Stimulated activated CD8-positive, alpha-beta memory T cell treated with anti-CD3 and anti-CD28 coated beads, Interleukin-15, amount 100 ng/mL, for 1 hour (primary cell): ENCODE measurements at regions not wholly inside any gene's neighbourhood (a gene's known extent, or its start where the extent isn't known, plus 50 kb on each side); places are given as distances from the start of the nearest gene placed in this dataset.

Experiments
- DNase-seq: peaks from one replicate; pipeline ENCODE4 v3.0.0-alpha.2; 2020; ENCODE audit warnings: low read depth

DNA sequence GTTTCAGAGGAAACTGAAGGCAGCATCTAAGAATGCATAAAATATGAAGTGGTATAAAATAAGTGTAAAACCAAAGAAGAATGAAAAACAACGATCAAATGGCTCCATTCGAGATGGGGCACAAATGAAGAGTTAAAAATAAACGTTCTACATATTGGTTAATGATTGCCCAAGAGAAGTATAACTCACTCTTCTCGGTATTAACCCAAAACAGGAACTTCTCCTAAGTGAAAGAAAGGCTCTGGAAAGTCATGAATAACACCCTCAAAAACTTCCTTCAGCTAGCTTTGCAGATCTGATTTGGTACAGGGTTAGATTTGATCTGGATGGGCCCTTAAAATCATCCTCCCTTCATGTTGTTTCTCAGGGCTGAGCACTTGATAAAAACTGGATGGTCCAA is 94.3 kb upstream of the ADO start:
- no peak for DNase-seq

DNA sequence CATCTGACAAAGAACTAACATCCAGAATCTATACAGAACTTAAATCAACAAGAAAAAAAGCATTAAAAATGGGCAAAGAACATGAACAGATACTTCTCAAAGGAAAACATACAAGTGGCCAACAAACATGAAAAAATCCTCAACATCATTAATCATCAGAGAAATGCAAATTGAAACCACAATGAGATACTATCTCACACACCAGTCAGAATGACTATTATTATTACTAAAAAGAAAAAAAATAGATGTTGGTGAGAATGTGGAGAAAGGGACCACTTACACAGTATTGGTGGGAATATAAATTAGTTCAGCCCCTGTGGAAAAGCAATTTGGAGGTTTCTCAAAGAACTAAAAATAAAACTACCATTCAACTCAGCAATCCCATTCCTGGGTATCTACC is 89.1 kb upstream of the ADO start:
- no peak for DNase-seq

DNA sequence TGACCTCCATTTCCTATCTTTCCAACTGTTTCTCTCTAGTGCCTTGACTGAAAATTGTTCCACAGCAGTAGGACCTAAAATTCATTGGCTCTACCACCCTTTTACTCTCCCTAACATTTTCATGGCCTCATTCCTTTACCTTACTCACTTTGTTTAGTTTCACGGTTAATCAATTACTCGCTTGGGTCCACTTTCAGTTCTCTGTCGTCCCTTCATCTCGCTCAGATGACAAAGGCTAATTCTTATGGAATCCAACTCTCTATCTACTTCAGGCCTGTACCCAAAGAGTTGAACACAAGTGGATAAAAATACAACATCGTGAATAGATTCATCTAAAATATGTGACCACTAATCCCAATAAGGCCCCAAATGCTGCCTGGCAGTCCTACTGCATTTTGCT is 85.9 kb upstream of the ADO start:
- DNase-seq = no peak

DNA sequence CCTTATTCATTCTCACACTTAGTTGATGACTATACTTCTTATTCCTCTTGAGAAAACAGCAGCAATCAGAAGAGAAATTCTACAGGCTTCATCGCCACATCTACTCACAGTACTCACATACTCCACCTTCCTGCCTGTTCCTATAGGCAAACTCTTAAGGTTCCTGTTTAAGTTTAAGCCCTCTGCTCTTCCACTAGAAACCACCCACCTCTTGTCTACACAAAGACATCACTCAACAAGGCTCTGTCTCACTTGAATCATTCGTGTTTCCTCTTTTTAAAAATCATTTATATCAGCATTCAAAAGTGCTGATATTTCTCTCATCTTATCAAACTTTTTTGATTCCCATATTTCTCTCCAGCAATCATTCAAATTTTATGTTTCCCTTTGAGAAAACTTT is 85.5 kb upstream of the ADO start:
- no peak for DNase-seq

DNA sequence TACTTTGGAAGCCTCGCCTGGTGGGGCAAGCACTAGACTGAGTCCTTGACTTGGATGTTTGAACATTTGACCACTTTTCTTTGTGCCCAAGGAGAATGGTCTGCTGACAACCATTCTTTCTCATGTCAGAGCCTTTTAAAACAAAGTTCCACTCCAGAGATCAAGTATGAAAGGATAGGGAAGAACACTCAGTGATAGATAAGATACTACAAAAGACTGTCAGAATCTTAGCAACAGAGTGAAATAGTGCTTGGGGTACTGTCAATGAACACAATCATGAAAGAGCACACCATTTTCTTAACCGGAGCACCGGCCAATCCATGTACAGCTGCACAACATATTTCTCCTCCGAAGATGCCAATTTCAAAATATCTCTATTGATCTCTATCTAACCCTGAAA is 82.8 kb upstream of the ADO start:
- DNase-seq = no peak

DNA sequence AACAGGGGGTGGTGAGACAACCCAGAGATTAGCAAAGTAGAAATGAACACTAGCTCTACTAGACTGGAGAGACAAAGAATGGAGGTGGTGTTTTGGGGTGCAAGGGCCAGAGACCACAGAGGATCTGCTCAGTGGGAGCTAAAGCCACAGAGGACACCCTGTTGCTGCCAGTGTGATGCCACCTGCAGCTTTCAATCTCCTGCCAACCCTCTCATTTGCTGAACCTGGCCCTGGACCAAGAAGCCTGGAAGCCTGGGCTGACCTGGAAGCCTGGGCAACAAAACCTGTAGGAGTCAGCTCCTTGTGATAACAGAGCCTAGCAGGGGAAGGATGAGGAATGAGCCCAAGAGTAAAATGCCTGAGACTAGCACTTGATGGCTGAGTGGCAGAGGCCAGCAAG is 81.1 kb upstream of the ADO start:
- DNase-seq = no peak

DNA sequence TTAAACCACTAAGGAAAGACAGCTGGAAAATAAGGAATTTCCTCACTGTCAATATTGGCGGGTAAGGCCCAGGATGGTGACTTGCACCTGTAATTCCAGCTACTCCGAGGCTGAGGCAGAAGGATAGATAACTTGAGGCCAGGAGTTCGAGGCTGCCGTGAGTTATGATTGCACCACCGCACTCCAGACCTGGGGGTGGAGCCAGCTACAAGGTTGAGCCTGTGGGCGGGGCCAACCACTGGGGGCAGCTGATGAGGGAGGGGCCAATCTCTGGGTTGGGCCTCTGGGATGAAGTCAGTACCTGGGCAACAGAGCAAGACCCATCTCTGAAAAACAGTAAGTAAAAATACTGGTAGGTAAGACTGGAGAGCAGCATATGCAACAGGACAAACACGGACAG is 80.1 kb upstream of the ADO start:
- no peak for DNase-seq

DNA sequence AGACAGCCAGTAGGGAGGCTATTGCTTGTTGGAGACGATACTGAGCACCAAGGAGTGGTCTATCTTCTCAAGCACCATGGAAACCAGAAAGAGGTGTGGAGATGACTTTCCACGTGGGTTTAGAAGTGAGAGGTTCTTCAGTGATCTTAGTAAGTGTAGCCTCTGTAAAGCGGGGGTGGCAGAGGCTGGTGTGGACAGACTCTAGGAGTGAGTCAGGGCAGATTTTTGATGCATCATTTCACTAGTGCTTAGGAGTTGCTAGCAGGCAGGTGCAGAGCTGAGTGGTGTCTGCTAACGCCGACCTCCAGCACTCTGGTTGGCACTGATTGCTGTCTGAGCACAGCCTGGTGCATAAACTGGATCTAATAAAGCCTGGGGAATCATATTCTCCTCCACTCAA is 78.4 kb upstream of the ADO start:
- DNase-seq = no peak

DNA sequence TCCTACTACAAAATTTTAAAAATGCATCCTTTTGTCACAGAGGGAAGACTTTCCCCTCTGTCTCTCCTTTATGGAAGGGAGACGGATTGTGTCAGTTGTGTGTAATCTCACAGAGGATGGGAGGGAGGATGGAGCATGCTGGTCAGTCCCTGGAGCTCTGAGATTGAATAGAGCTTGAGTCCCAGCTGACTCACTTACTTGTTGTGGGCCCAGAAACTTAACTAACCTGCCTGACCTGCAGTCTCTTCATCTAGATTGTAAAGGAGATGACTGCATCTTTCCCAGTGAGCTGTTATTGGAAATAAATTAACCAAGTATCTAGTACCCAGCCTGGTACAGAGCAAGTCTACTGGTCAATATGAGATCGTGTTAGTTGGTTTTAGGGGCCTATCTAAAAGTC is 77.9 kb upstream of the ADO start:
- no peak for DNase-seq

DNA sequence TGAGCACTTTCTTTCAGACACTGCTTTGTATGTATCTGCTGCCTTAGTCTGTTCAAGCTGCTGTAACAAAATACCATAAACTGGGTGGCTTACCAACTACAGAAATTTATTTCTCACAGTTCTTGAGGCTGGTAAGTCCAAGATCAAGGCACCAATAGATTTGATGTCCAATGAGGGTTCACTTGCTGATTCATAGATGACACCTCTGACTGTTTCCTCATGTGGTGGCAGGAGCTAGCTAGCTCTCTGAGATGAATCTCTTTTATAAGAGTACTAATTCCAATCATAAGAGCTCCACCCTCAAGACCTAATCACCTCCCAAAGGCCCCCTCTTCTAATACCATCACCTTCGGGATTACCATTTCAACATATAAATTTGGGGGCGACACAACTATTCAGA is 76.6 kb upstream of the ADO start:
- no peak for DNase-seq

DNA sequence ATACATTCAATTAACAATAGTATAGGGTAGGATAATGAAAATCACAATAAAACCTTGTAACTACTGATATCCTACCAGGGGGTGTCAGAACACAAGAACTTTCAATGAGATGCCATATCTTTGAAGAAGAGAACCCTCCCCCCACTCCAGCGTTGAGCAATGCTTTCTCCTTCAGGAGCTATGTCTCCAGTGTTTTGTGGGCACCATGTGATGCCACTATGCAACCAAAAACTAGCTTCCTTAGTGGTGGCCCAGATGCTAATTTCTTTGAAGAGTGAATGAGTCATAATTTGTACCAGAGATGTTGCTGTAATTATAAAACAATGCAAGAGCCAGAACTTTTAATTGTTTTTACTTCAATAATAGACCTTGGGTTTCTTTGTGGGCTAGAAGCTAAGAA is 76.0 kb upstream of the ADO start:
- no peak for DNase-seq

DNA sequence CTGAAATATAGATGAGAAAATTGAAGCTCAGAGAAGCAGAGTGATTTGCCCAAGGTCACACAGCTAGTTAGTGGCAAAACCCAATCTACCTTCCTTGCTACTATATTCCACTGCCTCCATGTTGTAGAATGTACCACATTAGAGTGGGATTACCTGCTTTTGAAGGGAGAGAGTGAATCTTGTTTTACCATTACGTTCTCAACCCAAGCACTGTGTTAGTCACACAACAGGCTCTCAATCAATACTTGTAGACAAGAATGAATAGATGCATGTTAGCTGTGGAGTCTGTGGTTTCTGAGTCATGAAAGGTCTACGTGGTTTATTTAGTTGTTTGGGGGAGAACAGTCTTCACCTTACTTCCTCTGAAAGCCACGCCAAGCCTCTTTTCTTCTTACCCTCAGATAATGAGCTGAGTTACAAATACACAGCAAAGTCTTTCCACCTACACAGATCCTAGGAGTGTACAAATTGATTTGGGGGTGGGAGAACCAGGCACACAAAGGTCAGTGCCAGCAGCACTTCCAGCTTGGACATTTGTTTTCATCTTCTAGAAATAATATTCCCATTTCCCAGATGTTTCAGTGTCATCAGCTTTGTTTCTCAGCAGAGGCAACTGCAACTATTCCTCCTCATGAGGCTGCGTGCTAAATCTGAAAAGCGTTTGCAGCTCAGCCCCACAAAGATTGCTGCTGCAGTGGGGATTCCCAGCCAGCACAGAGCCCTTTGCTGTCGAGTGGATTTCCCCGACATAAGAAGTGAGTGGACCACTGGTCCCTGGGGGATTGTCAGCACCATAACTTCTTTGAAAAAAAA is 71.5 kb upstream of the ADO start:
- DNase-seq = peak; percentile 36

DNA sequence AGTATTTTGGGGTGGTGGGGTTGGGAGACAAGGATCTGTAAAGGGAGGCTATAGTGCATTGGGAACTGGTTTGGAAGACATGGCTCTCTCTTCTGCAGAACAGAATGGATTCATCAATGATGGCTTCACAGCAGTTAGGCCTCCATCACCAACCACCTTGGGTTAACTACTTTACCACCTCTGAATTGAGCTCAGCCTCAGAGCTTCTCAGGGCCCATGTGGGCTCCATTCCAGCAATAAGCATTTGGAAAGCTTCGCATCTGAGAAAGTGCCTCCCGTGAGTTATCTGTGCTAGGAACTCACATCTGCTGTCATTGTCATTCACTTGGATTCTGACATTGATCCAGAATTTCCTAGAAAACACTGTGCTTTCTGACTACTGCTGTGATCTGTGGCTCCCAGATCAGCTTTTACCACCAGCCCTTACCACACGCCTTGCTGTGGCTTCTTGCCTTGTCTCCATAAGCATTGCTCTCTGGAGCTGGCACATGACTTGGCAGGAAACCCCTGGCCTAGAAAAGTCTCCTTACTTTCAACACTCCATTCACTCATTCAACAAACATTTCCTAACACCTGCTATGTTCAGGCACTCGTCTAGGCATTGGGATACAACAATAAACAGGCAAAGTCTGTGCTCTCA is 70.7 kb upstream of the ADO start:
- DNase-seq = no peak

DNA sequence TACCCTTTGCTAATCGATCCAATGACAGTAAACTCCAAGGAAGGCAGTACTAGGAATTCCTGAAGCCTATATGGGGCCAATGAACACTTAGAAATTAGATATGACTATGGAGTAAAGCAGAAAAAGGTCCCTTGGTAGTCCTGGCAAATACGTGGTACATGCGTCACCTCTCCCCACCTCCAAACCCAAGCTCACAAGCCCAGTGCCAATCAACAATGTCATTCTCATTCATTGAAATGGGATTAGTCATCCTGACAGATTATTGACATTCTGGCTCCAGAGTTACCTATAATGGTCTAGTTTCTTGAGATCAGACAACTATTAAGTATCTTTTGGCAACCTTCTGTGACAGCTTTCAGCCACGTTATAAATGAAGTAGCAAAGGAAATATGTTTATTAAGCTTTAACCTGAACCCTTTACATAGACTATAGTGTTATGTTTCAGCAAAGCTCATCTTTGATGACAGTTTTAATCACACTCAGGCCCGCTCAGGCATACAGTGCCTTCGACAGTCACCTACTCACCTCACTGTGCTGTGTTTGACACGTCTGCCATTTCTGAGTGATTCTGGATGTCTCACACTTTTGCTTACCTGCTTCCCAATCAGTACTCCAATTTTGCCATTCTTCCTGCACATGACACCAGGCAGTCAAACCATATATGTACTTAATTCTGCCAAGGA is 69.6 kb upstream of the ADO start:
- no peak for DNase-seq

DNA sequence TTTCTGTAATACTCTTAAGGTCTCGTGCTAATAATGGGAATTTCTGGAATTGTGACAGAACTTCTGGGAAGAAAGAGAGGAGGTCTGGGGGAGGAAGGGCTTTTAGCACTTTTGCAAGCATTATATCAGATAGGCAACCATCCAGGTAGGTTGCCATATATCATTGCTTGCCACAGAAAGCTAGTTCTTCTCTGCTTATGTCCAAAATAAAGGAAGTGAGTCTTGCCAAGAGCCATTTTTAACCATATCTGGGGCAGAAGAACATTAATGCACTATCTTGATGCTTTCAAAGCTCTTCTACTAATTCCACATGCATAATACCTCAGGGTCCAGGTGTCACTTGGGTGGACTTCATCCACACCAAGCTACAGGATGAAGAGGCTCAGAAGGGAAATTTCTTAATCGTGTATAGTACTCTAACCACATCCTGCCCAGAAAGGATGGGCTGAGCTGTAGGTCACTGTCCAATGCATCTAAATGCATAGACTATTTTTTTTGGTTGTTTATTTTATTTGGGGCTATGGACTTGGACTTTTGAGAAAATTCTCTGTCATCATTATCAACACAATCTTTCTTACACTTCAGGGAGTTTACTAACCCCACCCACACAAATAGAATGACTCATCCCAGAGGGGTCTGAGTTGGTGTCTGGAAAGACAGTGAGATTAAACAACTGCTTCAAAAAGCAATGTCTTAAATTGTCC is 68.9 kb upstream of the ADO start:
- no peak for DNase-seq

DNA sequence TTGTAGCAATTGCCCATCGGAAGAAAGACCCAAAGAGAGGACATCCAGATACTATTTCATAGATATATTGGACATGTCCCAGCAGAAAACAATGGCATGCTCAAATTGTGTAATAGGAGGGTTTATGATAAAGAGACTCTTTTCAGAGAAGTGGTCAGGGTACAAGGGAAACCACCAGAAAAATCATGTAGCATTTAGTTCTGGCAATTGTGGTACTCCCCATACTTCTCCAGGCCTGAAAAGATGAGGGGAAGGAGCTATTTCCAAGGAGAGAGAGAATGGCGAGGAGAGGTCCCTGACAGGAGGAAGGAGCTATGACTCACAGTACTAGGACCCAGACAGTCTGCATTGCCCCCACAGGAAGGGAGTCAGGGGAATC is 68.4 kb upstream of the ADO start:
- DNase-seq = no peak

DNA sequence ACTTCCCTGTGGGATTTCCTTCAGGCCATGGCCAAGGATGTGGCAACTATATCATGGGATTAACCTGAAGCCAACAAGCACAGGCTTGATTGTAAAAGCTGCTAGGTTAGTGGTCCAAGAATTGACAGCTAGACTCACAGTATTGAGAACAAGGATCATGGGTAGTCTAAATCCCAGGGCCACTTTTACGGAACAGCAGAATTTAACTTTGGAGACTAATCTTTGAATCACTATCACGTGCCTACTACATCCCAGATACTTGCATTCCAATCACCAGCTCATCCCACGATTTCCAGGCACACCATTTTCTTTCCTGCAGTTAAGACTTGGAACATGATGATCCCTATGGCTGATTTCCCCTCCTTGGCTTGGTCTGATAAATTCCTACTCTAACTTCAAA is 65.6 kb upstream of the ADO start:
- DNase-seq = no peak

DNA sequence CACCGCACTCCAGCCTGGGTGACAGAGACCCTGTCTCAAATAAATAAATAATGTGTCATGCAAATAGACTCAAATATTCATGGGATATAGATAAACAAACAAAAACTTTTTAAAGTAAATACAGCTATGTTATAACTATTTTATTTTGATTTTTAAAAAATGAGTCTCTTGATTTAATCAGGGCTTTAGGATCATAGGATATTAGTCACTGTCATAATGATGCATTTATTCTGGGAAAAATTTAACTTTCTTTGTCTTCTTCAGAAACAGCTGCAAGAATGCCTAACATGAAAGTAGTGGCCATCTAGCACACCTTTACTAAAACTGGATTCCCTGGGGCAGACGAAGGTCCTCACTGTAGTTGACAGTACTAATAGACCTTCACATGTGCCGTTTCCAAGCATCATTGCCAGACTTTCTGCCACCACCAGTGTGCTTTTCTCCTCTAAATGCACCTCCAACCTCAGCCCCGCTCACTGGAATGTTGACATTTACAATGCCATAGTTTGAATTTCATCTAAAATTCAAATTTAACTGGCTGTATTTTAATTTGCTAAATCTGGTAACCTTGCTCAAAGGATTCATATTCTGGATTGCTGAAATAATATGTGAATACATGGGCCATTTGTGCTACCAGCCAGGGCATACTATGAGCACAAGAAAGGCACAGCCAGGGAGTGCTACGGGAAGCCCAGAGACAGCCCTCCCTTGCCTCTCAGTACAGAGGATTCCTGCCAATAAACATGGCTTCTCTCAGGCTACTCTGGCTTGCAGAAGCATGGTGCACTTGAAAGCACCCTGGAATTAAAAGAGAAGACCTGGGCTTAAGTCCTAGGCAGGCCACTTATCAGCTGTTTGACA is 63.4 kb upstream of the ADO start:
- no peak for DNase-seq

DNA sequence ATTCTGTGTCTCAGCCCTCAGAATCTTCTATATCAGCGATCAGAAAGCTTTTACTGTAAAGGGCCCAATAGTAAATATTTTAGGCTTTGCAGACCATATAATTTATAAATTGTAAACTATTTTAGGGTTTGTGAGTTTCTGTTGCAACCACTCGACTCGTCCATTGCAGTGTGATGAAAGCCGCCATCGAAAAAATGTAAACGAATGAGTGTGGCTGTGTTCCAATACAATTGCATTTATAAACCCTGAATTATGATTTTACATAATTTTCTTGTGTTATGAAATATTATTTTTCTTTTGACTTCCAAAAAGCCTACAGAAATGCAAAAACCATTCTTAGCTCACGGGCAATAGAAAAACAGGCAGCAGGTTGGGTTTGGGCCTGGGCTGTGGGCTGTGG is 62.5 kb upstream of the ADO start:
- no peak for DNase-seq

DNA sequence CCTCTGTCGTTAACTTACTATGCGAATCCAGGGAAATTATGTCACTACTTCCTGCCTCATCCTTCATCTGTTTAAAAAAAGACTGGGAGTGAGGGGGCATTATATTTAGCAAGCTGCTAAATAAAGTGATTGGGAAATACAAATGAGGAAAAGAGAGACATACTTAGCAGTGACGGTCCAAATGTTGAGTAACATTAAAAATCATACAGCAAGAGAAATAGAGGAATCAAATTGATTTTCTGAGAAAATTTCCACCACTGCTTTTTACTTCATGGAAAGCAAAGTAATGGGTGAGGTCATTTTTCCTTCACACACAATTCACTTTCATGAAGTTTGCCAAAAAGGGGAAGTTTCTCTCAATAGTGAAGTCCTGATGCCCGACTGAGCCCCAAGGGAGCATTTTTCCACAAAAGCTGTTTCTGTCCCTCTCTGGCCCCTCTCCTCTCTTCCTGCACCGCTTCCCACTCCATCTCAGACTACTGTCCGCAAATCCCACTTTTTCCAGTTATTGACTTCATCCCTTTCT is 61.9 kb upstream of the ADO start:
- DNase-seq = no peak

DNA sequence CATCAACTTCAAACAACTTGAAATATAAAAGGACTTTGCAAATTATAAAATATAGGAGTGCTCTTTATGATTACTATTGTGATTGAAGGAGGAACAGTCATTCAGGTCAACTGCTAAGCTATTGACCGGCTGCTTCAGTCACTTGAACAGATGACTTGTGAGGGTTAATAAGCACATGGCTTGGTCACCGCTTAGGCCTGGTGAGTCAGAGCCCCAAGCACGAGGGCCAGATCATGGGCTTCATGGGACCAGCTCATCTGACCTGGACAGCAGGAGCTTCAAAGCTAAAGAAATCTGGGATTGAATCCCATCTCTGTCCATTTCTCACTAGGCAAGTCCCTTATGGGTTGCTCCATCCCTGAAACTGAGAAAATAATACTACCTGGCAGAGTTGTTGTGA is 60.4 kb upstream of the ADO start:
- no peak for DNase-seq

DNA sequence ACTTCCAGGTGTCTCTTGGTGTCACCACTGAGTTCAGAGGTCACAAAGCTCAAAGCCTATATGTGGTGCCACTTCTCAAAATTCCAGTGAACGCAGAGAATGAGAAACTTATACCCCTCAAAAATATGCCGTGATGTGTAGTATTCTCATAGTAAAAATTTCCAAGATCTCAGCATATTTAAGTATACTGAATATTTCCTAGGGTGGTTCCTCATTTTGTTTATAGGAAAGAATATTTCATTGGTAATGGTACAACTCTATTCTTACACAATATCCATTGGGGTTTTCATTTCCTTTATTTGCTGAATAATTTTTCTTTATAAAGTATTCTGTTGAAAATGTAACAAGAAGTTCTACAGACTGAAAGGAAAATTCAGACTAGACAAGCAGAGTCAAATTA is 58.9 kb upstream of the ADO start:
- DNase-seq = no peak
